A549 (cell line): ENCODE measurements at regions not wholly inside any gene's neighbourhood (a gene's known extent, or its start where the extent isn't known, plus 50 kb on each side); places are given as distances from the start of the nearest gene placed in this dataset.

Source experiments
- EP300 ChIP-seq, 2 experiments: fragments of >200 bp; sonication (Bioruptor Twin); formaldehyde crosslinking; IDR thresholded peaks; 2 replicates in 1 of 2; 3 replicates in 1 of 2; pipeline ENCODE4 v1.6.1; 2016 to 2017
- RFX5 ChIP-seq: fragments of 450-650 bp; IDR thresholded peaks from 2 replicates; pipeline ENCODE4 v1.7.1; 2014; ENCODE audit warnings: antibody characterized with exemption, mild to moderate bottlenecking, moderate library complexity

DNA sequence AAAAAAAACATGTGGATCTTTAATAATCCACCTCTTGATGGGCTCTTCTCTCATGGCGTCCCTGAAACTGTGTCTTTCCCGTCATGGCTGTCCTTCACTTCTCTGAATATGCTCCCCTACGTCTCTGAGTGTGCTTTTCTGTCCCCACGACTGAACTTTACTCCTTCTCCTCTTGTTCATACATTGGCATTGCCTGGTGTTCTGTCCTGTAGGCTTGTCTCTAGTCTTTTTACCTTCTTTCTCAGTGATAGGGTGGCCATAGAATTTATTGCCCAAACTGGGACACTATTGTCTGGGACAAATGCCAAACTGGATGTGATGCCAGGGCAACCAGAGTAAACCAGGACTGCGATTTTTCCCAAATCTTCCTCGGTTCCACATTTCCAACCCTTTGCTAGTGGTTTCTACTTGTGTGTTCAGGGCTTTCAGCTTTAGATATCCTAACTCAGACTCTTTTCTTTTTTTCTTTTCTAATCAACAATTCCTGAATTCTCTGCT, 202.2 kb downstream of the ATP23 start:
- TF ChIP-seq RFX5 (no peak), EP300 (IDR thresholded peaks at IDR 0.05) (no peak)
